Ishikawa (cell line): ENCODE measurements at regions not wholly inside any gene's neighbourhood (a gene's known extent, or its start where the extent isn't known, plus 50 kb on each side); places are given as distances from the start of the nearest gene placed in this dataset.

Experiments
- CEBPB ChIP-seq: IDR thresholded peaks from 2 replicates; pipeline ENCODE4 v1.6.1; 2012
- EGR1 ChIP-seq: IDR thresholded peaks from 2 replicates; pipeline ENCODE4 v1.6.1; 2012
- EP300 ChIP-seq: IDR thresholded peaks from 2 replicates; pipeline ENCODE4 v1.6.1; 2012; ENCODE audit warnings: borderline replicate concordance
- FOXM1 ChIP-seq: IDR thresholded peaks from 2 replicates; pipeline ENCODE4 v1.6.1; 2012; ENCODE audit warnings: low read depth, borderline replicate concordance
- NFIC ChIP-seq: IDR thresholded peaks from 2 replicates; pipeline ENCODE4 v1.6.1; 2012
- RAD21 ChIP-seq: IDR thresholded peaks from 2 replicates; pipeline ENCODE4 v1.6.1; 2012; ENCODE audit warnings: low read depth
- REST ChIP-seq: IDR thresholded peaks from 2 replicates; pipeline ENCODE4 v1.6.1; 2012; ENCODE audit warnings: low read depth, mild to moderate bottlenecking
- TAF1 ChIP-seq: IDR thresholded peaks from 2 replicates; pipeline ENCODE4 v1.6.1; 2012; ENCODE audit warnings: low read depth, mild to moderate bottlenecking
- TCF12 ChIP-seq: IDR thresholded peaks from 2 replicates; pipeline ENCODE4 v1.6.1; 2012; ENCODE audit warnings: low read depth
- YY1 ChIP-seq: IDR thresholded peaks from 2 replicates; pipeline ENCODE4 v1.6.1; 2012; ENCODE audit warnings: low read depth

GRCh38 chr2:71779774-71780105, 326.4 kb downstream of the DYSF start:
- TF ChIP-seq RAD21 (no peak), EGR1 (no peak), REST (no peak), NFIC (no peak), EP300 (no peak), YY1 (no peak), TAF1 (no peak), CEBPB (no peak), FOXM1 (no peak), TCF12 (no peak)
